Astrocyte (in vitro differentiated cells and primary cell): ENCODE measurements at regions not wholly inside any gene's neighbourhood (a gene's known extent, or its start where the extent isn't known, plus 50 kb on each side); places are given as distances from the start of the nearest gene placed in this dataset.

Source experiments
- EZH2 ChIP-seq: IDR thresholded peaks from 2 replicates; pipeline ENCODE4 v1.6.1; 2012; ENCODE audit warnings: mild to moderate bottlenecking, low read length, inconsistent platforms; ENCODE audit not compliant: insufficient read depth
- TF ChIP-seq, protein P1 (sequence below): IDR thresholded peaks from 2 replicates; pipeline ENCODE4 v1.5.1; 2011; ENCODE audit warnings: low read depth, mild to moderate bottlenecking, inconsistent platforms, low read length, moderate library complexity; ENCODE audit not compliant: insufficient read depth

DNA sequence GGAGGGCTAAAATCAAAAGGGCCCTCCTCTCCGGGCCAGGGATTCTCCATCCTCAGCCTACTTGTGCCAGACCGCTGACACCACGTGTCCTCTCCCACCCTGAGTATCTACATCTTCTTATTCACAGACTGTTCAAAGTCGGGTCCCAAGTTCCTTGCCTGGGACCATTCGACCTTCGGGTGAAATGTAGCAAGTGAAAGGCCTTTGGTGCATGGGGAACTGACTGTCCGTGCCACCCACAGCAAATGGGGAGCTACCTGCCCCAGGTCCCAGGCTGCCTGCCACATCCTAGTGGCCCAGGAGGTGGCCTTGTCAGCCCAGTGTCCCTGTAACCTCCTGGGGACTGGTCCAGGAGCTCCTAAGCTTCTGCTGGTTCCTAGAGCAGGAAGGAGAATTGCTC, 67.3 kb downstream of the RTL6 start:
- TF ChIP-seq, protein P1, sequence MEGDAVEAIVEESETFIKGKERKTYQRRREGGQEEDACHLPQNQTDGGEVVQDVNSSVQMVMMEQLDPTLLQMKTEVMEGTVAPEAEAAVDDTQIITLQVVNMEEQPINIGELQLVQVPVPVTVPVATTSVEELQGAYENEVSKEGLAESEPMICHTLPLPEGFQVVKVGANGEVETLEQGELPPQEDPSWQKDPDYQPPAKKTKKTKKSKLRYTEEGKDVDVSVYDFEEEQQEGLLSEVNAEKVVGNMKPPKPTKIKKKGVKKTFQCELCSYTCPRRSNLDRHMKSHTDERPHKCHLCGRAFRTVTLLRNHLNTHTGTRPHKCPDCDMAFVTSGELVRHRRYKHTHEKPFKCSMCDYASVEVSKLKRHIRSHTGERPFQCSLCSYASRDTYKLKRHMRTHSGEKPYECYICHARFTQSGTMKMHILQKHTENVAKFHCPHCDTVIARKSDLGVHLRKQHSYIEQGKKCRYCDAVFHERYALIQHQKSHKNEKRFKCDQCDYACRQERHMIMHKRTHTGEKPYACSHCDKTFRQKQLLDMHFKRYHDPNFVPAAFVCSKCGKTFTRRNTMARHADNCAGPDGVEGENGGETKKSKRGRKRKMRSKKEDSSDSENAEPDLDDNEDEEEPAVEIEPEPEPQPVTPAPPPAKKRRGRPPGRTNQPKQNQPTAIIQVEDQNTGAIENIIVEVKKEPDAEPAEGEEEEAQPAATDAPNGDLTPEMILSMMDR, result no peak
- TF ChIP-seq EZH2, result no peak
